ENCODE measurements at regions not wholly inside any gene's neighbourhood (a gene's known extent, or its start where the extent isn't known, plus 50 kb on each side); places are given as distances from the start of the nearest gene placed in this dataset.
A peak's percentile ranks its signal among the peaks of the same experiment; 100 is the strongest.

DNA sequence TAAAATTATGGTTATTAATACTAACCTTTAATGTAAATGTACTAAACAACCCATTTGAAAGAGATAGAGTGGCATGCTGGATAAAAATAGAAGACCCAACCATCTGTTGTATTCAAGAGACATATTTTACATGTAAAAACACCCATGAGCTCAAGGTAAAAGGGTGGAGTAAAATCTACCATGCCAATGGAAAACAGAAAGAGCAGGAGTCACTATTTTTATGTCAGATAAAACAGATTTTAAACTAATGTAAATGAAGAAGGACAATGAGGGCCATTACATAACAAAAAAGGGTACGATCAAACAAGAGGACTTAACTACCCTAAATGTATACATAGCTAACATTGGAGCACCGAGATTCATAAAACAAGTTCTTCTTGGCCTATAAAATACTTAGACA lies 66.3 kb downstream of the ITM2A start:
- Mint-ChIP-seq H3K9me3 (peaks cover 0 to 12% of the 10 kb centered on the region in 2 donors), H3K36me3 (no peaks in the 10 kb centered on the region), H3K27ac (no peak overlapping the region)
- ATAC-seq (no peak), DNase-seq (ENCODE audit: low spot score in 2 of 2) (no peak)

DNA sequence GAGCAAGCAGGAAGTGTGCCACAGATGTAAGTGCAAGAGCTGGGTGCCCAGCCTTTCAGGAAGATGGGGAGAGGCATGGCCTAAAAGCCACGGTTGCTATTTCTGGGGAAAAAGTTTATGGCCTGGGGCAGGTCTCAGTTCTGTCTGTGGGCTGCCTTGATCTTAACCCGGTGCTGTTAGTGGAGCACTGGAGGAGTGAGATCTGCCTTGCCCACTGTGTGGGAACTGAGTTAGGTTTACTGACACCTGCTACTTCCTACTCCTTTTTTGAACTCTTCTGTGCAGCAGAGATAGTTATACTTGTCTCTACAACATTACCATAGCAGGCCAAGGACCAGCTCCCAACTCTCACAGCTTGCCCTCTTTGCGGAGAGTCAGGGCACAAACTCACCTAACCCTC lies 76.5 kb downstream of the ITM2A start:
- Mint-ChIP-seq H3K27ac (no peak overlapping the region), H3K36me3 (no peaks in the 10 kb centered on the region), H3K9me3 (no peaks in the 10 kb centered on the region)
- ATAC-seq (no peak), DNase-seq (ENCODE audit: low spot score in 2 of 2) (no peak)

DNA sequence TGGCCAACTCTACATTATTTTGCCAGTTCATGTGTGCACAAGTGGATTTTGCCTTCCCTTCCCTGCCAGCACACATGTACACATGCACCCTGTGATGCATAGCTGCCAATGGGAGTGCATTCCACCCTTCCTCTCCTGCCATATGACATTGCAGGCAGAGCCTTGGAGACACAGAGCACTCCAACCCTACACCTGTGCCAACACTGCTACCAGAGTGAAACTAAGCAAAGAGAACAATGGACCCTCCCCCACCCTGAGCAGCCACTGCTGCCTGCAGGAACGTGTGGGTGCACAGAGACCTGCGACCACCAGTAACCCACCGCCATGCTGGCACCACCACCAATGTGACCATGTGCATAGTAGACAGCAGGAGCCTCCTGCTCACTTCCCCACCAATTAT lies 78.4 kb downstream of the ITM2A start:
- H3K36me3 Mint-ChIP-seq: no peaks in the 10 kb centered on the region
- peak overlapping the region in 1 of 2 donors; percentile 34 for H3K27ac Mint-ChIP-seq
- H3K9me3 Mint-ChIP-seq: no peaks in the 10 kb centered on the region
- ATAC-seq: peak in 1 of 2 donors; percentile 37
- no peak for DNase-seq (ENCODE audit: low spot score in 2 of 2)

DNA sequence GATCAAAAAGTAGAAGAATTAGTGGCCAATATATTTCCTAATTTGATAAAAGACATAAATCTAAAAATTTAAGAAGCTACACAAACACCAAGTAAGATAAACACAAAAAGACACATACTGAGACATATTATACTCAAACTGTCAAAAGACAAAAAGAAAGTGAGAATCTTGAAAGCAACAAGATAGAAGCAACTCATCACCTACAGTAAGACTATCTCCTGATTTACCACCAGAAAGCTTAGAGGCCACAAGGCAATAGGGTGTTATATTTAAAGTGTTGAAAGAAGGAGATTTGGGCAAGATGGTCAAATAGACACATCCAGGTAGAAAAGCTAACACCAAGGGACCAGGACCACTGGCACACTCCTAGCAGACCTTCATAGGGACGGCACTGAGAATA lies 79.4 kb downstream of the ITM2A start:
- ATAC-seq: peak in 1 of 2 donors; percentile 31
- Mint-ChIP-seq H3K27ac (peak overlapping the region; percentile 23 to 64), H3K36me3 (no peaks in the 10 kb centered on the region), H3K9me3 (no peaks in the 10 kb centered on the region)
- DNase-seq (ENCODE audit: low spot score in 2 of 2): no peak

DNA sequence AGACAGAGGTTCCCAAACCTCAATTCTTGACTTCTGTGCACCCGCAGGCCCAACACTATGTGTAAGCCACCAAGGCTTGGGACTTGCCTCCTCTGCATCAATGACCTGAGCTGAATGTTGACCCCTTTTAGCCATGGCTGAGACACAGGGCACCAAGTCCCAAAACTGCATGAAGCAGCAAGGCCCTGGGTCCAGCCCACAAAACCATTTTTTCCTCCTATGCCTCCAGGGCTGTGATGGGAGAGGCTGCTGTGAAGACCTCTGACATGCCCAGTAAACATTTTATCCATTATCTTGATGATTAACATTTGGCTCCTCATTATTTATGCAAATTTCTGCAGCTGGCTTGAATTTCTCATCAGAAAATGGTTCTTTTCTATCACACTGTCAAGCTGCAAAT lies 85.4 kb downstream of the ITM2A start:
- H3K36me3 Mint-ChIP-seq: peaks cover 17 to 28% of the 10 kb centered on the region in 2 donors
- no peak overlapping the region for H3K27ac Mint-ChIP-seq
- DNase-seq (ENCODE audit: low spot score in 2 of 2) (no peak), ATAC-seq (no peak)
- peaks cover 12 to 22% of the 10 kb centered on the region in 2 donors for H3K9me3 Mint-ChIP-seq

DNA sequence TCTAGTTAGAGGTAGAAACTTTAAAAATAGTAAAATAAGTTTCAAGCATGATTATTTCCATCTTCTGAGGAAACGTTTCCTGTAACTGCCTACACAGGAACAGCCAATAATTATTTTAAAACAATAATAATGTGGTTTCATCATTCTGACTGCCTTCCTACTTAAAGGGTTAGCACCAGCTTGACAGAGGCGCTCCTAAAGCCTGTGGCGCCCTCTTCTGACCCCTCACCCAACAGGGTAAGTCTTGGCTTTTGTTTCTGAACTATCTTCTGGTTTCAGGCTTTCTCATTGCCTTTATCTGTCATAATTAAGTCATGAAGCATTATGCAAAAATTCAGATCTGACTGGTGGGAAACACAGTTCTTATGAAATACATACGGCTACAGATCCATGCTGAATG lies 96.7 kb downstream of the ITM2A start:
- DNase-seq (ENCODE audit: low spot score in 2 of 2) (peak; percentile 58 to 76), ATAC-seq (peak; percentile 99)
- Mint-ChIP-seq H3K36me3 (peaks cover 0 to 6% of the 10 kb centered on the region in 2 donors), H3K27ac (peak overlapping the region; percentile 12 to 76), H3K9me3 (no peaks in the 10 kb centered on the region)

DNA sequence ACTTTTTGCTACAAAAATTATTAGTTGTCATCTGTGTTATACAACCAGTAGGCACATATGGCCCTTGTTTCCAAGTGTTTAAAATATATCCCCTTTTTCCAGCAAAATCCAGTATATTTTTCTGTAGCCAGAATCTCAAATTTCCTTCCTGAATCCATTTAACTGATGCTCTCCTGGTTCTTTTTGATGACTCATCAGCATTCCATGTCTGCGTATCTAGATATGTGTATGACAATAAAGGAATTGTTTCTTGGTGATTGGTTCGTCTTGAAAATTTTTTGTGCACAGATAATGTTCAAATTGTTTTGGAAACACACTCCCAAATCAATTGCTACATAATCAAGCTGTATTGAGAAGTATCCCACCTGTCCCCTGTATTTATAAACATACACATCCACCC lies 98.3 kb downstream of the ITM2A start:
- DNase-seq (ENCODE audit: low spot score in 2 of 2): no peak
- Mint-ChIP-seq H3K9me3 (no peaks in the 10 kb centered on the region), H3K27ac (peak overlapping the region in 1 of 2 donors; percentile 49), H3K36me3 (peaks cover 0 to 6% of the 10 kb centered on the region in 2 donors)
- ATAC-seq: no peak

DNA sequence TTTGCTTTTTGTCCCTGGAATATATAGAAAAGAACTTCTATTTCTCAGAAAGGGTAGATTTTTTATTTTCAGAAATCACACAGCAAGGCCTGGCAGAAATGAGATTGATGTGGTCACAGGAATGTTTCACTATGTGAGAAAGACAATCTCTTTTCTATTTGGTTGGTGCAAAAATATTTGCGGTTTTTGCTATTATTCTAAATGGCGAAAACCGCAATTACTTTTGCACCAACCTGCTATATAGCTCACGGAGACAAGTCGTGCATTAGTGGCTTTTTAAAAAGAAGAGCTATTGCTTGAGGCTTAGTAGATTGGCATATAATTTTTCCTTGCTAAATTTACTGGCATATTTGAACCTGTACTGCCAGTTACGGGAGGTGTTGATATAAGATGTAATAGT lies 100.4 kb downstream of the ITM2A start:
- ATAC-seq (no peak), DNase-seq (ENCODE audit: low spot score in 2 of 2) (no peak)
- Mint-ChIP-seq H3K27ac (peak overlapping the region in 1 of 2 donors; percentile 31), H3K9me3 (no peaks in the 10 kb centered on the region), H3K36me3 (peaks cover 4 to 5% of the 10 kb centered on the region in 2 donors)

DNA sequence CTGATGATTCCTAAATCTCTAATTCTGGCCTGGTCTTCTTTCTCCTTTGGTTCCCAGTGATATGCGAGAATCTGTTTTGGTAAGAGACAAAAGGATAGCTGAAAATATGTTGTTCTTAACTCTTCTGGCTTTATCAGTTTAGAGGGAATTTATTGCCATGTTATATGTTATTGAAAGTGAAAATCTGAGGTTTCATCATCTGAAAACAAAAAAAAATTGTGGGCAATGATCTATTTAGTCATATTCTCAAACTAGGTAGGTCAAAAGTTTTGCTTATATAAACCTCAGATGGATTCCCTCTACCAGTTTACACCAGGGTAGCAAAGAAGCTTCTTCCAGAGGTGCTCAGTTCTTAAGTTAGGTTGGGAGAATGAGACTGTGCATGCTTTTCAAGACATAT lies 103.6 kb downstream of the ITM2A start:
- peak overlapping the region; percentile 9 to 89 for H3K27ac Mint-ChIP-seq
- H3K9me3 Mint-ChIP-seq: no peaks in the 10 kb centered on the region
- H3K36me3 Mint-ChIP-seq: peaks cover 0 to 4% of the 10 kb centered on the region in 2 donors
- ATAC-seq (peak in 1 of 2 donors; percentile 4), DNase-seq (ENCODE audit: low spot score in 2 of 2) (no peak)

DNA sequence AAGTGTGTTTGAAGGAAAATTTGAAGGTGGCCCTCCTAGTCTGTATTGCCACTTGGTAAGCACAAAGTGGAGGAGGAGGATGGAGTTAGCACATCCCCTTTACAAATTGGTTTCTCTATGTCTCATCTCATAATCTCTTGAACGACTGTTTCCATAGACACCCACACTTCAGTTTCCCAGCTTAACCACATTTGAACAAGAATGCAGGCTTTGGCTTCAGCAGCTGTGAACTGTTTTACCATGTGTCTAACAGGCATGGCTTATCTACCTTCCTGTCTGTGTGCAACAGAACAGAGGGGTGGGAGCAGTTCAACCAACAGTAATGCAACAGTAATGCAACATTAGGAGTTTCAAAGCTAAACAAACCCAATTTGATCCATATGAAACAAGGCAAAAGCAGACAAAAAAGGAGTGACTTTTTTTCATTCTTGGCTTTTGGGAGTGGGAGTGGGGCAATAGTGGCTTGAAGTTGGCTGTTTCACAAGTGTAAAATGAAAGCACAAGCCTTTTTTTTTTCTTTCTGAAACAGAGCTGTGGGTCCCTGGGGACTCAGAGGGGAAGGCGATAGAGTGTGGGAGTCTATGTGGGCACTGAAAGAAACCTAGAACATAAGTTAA lies 108.0 kb downstream of the ITM2A start:
- ATAC-seq: peak; percentile 89
- peaks cover 9 to 14% of the 10 kb centered on the region in 2 donors for H3K36me3 Mint-ChIP-seq
- peak overlapping the region; percentile 87 to 90 for H3K27ac Mint-ChIP-seq
- peak; percentile 27 to 56 for DNase-seq (ENCODE audit: low spot score in 2 of 2)
- peaks cover 0 to 5% of the 10 kb centered on the region in 2 donors for H3K9me3 Mint-ChIP-seq

DNA sequence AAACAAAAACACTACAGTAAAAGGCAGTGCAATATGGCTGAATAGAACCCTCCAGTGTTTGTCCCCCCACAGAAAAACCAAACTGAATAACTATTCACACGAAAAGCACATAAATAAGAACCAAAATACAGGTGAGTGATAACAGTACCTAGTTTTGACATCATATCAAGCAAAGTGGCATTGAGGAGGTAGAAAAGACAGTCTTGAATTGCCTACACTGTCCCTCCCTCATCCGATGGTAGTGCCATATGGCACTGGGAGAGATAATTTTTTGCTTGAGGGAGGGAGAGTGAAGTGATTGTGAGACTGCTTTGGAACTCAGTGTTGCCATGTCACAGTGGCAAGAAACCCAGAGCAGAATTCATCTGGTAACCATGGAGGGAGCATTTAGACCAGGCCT lies 99.2 kb downstream of the GPR174 start:
- Mint-ChIP-seq H3K27ac (no peak overlapping the region), H3K36me3 (peaks cover 7 to 29% of the 10 kb centered on the region in 2 donors), H3K9me3 (peaks cover 9 to 13% of the 10 kb centered on the region in 2 donors)
- DNase-seq (ENCODE audit: low spot score in 2 of 2): no peak
- peak in 1 of 2 donors; percentile 58 for ATAC-seq

DNA sequence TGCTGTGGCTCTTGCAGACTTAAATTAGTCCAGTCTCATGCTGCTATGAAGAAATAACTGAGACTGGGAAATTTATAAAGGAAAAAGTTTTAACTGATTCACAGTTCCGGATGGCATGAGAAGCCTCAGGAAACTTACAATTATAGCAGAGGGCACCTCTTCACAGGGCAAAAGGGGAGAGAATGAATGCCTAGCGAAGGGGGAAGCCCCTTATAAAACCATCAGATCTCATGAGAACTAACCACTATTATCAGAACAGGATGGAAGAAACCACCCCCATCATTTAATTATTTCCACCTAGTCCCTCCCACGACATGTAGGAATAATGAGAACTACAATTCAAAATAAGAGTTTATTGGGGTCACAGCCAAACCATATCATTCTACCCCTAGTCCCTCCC lies 91.4 kb downstream of the GPR174 start:
- Mint-ChIP-seq H3K36me3 (peaks cover 6 to 32% of the 10 kb centered on the region in 2 donors), H3K9me3 (no peaks in the 10 kb centered on the region), H3K27ac (peak overlapping the region in 1 of 2 donors; percentile 61)
- DNase-seq (ENCODE audit: low spot score in 2 of 2): no peak
- peak in 1 of 2 donors; percentile 14 for ATAC-seq

DNA sequence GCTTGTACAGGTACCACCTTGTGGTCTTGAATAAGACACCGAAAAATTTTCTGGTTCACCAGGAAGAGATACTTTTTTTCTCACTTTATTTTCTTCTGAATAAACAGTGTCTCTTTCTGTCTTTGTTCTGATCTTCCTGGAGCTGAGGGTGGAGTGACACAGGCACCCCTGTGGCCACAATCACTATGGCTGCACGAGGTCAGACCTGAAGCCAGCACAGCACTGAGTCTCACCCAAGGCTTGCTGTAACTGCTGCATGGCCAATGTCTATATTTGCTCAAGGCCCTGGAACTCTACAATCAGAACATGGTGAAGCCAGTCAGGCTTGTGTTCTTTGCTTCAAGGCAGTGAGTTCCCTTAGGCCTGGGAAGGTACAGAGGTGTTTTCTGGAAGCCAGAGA lies 87.2 kb downstream of the GPR174 start:
- peaks cover 6 to 26% of the 10 kb centered on the region in 2 donors for H3K36me3 Mint-ChIP-seq
- DNase-seq (ENCODE audit: low spot score in 2 of 2) (no peak), ATAC-seq (peak in 1 of 2 donors; percentile 43)
- H3K9me3 Mint-ChIP-seq: peaks cover 0 to 4% of the 10 kb centered on the region in 2 donors
- H3K27ac Mint-ChIP-seq: peak overlapping the region in 1 of 2 donors; percentile 65
